ENCODE measurements at regions not wholly inside any gene's neighbourhood (a gene's known extent, or its start where the extent isn't known, plus 50 kb on each side); places are given as distances from the start of the nearest gene placed in this dataset.

DNA sequence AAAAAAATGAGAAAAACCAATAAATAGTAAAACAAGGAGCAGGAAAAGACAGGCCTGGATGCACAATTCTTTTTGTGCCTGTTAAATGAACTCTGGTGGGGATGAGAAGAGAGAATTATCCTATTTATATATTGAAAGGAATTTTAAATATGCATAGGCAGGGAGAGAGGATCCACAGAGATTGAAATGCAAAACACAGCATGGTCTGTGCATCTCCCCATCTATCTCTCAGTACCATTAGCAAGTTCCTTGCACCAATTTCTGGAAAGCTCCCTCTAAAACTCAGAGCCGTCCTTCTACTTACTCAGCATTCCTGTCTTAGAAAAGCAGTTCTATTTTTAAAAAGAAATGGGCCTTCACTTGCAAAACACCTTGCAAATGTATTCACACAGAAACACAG is 502.3 kb upstream of the KLHL29 start:
- H3K9ac ChIP-seq (ENCODE audit: low read depth, low read length): no peak overlapping the region
- H3K18ac ChIP-seq (ENCODE audit: low read depth, low read length): no peak overlapping the region
- no peak overlapping the region for H2BK15ac ChIP-seq (ENCODE audit: low read depth, low read length)
- peaks cover 9% of the 10 kb centered on the region for H3K9me3 ChIP-seq (ENCODE audit: control insufficient read depth, insufficient read depth, low read length)
- H3K27ac ChIP-seq (ENCODE audit: insufficient read depth, low read length): no peak overlapping the region
- WGBS, 2 experiments (ENCODE audit: extremely low coverage in 2 of 2, insufficient read length in 1 of 2): 0% methylated on average over 1 of the region's 1 CpG; no CpG with 5 or more reads in 1 of the 2 experiments
- H3K4me3 ChIP-seq (ENCODE audit: insufficient read depth, low read depth, low read length): no peak overlapping the region
- H4K91ac ChIP-seq (ENCODE audit: insufficient read depth, low read depth, low read length): no peak overlapping the region
- H3K9me1 ChIP-seq (ENCODE audit: insufficient read depth, low read length): no peaks in the 10 kb centered on the region
- no peak overlapping the region for H3K23ac ChIP-seq (ENCODE audit: low read depth, low read length)
- H4K5ac ChIP-seq (ENCODE audit: low read depth, low read length): no peak overlapping the region
- ChIA-PET CTCF (no interaction called here), POLR2A (ENCODE audit: unreplicated experiment) (no interaction called here)
- no peak overlapping the region for H3K14ac ChIP-seq (replicated peaks; ENCODE audit: low read depth, low read length)
- dilution Hi-C loops (cut with HindIII; ENCODE audit: low sequenced_read_pairs, unreplicated experiment): no loop called here
- no peaks in the 10 kb centered on the region for H3K27me3 ChIP-seq (ENCODE audit: control insufficient read depth, insufficient read depth, low read length)
- in situ Hi-C loops (cut with MboI; ENCODE audit: low sequenced_read_pairs): no loop called here
- no TSS peak for BruUV-seq (replicated peaks)
- no peaks in the 10 kb centered on the region for H3K4me1 ChIP-seq (ENCODE audit: control insufficient read depth, insufficient read depth, low read length)
- no peak overlapping the region for H3K4me2 ChIP-seq (ENCODE audit: low read depth, low read length)
- H2BK5ac ChIP-seq (ENCODE audit: low read depth, low read length, poor library complexity, severe bottlenecking): no peak overlapping the region
- H3K79me1 ChIP-seq (ENCODE audit: low read depth in 1 of 2, low read length in 2 of 2): no peaks in the 10 kb centered on the region
- no peak overlapping the region for H2BK20ac ChIP-seq (ENCODE audit: low read depth, low read length)
- TF ChIP-seq MAZ (IDR thresholded peaks at IDR 0.05; ENCODE audit: borderline replicate concordance, low read depth, low read length): no peak
- no peak for TF ChIP-seq RAD21 (IDR thresholded peaks at IDR 0.05; ENCODE audit: low read length)
- TF ChIP-seq POLR2A (IDR thresholded peaks at IDR 0.05; ENCODE audit: low read depth, low read length): no peak
- no peak for TF ChIP-seq CHD1 (IDR thresholded peaks at IDR 0.05; ENCODE audit: low read depth, low read length)
- TF ChIP-seq, protein P1, sequence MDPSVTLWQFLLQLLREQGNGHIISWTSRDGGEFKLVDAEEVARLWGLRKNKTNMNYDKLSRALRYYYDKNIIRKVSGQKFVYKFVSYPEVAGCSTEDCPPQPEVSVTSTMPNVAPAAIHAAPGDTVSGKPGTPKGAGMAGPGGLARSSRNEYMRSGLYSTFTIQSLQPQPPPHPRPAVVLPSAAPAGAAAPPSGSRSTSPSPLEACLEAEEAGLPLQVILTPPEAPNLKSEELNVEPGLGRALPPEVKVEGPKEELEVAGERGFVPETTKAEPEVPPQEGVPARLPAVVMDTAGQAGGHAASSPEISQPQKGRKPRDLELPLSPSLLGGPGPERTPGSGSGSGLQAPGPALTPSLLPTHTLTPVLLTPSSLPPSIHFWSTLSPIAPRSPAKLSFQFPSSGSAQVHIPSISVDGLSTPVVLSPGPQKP (IDR thresholded peaks at IDR 0.05; ENCODE audit: borderline replicate concordance, low read depth, low read length): no peak
- no peak for TF ChIP-seq RFX5 (IDR thresholded peaks at IDR 0.05; ENCODE audit: low read depth, low read length)
- H3K36me3 ChIP-seq (ENCODE audit: control insufficient read depth, insufficient read depth, low read length): no peaks in the 10 kb centered on the region
- no peak overlapping the region for H4K8ac ChIP-seq (ENCODE audit: low read depth in 2 of 2, low read length in 2 of 2)
- H2AK5ac ChIP-seq (ENCODE audit: low read depth, low read length): no peak overlapping the region
- no peak for ATAC-seq (ENCODE audit: low read depth)
- H2AK9ac ChIP-seq (replicated peaks; ENCODE audit: low read depth, low read length, poor library complexity): no peak overlapping the region
- DNase-seq: no peak
- H2AFZ ChIP-seq (replicated peaks; ENCODE audit: low read length, poor library complexity): no peak overlapping the region
- no peak overlapping the region for H2BK120ac ChIP-seq (ENCODE audit: low read depth, low read length)
- no peaks in the 10 kb centered on the region for H4K20me1 ChIP-seq (ENCODE audit: insufficient read depth, low read length)
- intact Hi-C loops (cut with micrococcal nuclease): no loop called here
- no peak overlapping the region for H3K4ac ChIP-seq (ENCODE audit: low read depth, low read length)
- H3K56ac ChIP-seq (ENCODE audit: extremely low read depth, insufficient read depth, low read length): no peak overlapping the region

Data from IMR-90 (cell line).